NCI-H1694 treated with DMSO at 0.1 percent for 48 hours (cell line): ENCODE measurements at regions not wholly inside any gene's neighbourhood (a gene's known extent, or its start where the extent isn't known, plus 50 kb on each side); places are given as distances from the start of the nearest gene placed in this dataset.
"Not testable (repeated sequence)": the region's sequence is repeated elsewhere in the genome, so short reads cannot be mapped to it uniquely, and the experiment has no call there.

ENCODE experiments used
- DNase-seq: peaks from one replicate; lab custom pipeline; 2025; lab: John Stamatoyannopoulos, UW

- DNase-seq = no peak
Observed at GRCh38 chr1:166391279-166392066, 224.7 kb upstream of the FAM78B start.

GRCh38 chr1:166395729-166396128 is 228.9 kb upstream of the FAM78B start:
- no peak for DNase-seq

GRCh38 chr1:166409253-166410082 is 242.7 kb upstream of the FAM78B start:
- not testable (repeated sequence) for DNase-seq

GRCh38 chr1:166410083-166410385 is 243.2 kb upstream of the FAM78B start:
- no peak for DNase-seq

GRCh38 chr1:166416831-166417230 is 250.0 kb upstream of the FAM78B start:
- DNase-seq = not testable (repeated sequence)

- no peak for DNase-seq
Observed at GRCh38 chr1:166418344-166418933, 251.6 kb upstream of the FAM78B start.

GRCh38 chr1:166422586-166422985 is 255.8 kb upstream of the FAM78B start:
- DNase-seq = not testable (repeated sequence)

- DNase-seq = no peak
Observed at GRCh38 chr1:166432655-166433054, 265.9 kb upstream of the FAM78B start.

GRCh38 chr1:166433404-166434304 is 266.9 kb upstream of the FAM78B start:
- DNase-seq = peak; percentile 78

- no peak for DNase-seq
Observed at GRCh38 chr1:166457700-166458099, 290.9 kb upstream of the FAM78B start.

- no peak for DNase-seq
Observed at GRCh38 chr1:166464333-166464732, 297.5 kb upstream of the FAM78B start.

GRCh38 chr1:166470014-166470413 is 303.2 kb upstream of the FAM78B start:
- DNase-seq = peak; percentile 13

GRCh38 chr1:166470441-166470840 is 303.6 kb upstream of the FAM78B start:
- DNase-seq = no peak

- no peak for DNase-seq
Observed at GRCh38 chr1:166471359-166471758, 304.6 kb upstream of the FAM78B start.

GRCh38 chr1:166479052-166479631 is 312.3 kb upstream of the FAM78B start:
- DNase-seq = peak; percentile 24

GRCh38 chr1:166484471-166484870 is 317.7 kb upstream of the FAM78B start:
- DNase-seq = no peak

GRCh38 chr1:166484871-166485270 is 318.1 kb upstream of the FAM78B start:
- no peak for DNase-seq

GRCh38 chr1:166485620-166486019 is 318.8 kb upstream of the FAM78B start:
- DNase-seq = no peak

GRCh38 chr1:166488327-166488726 is 321.5 kb upstream of the FAM78B start:
- DNase-seq = no peak

GRCh38 chr1:166489356-166489669 is 322.5 kb upstream of the FAM78B start:
- DNase-seq = no peak

- DNase-seq = no peak
Observed at GRCh38 chr1:166489670-166490436, 323.1 kb upstream of the FAM78B start.
